ENCODE measurements at regions not wholly inside any gene's neighbourhood (a gene's known extent, or its start where the extent isn't known, plus 50 kb on each side); places are given as distances from the start of the nearest gene placed in this dataset.

DNA sequence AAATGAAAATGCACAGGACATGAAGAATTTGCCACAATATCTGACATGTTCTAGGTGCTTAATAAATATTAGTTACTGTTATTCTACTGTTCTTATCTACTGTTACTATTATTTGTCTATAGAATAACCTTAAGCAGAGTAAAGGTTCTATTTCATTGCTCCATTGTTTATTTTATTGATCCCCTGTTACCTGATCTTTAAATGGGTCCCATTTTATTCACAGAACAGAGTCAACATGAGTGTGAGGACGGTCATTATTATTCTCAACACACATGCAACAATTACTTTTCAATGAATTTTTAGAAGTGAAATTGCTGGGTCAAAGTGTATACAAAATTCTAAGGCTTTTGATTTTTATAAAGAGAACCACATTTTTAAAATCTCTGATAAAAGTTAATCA lies 186.9 kb downstream of the AHR start:
- TF ChIP-seq, protein P1, sequence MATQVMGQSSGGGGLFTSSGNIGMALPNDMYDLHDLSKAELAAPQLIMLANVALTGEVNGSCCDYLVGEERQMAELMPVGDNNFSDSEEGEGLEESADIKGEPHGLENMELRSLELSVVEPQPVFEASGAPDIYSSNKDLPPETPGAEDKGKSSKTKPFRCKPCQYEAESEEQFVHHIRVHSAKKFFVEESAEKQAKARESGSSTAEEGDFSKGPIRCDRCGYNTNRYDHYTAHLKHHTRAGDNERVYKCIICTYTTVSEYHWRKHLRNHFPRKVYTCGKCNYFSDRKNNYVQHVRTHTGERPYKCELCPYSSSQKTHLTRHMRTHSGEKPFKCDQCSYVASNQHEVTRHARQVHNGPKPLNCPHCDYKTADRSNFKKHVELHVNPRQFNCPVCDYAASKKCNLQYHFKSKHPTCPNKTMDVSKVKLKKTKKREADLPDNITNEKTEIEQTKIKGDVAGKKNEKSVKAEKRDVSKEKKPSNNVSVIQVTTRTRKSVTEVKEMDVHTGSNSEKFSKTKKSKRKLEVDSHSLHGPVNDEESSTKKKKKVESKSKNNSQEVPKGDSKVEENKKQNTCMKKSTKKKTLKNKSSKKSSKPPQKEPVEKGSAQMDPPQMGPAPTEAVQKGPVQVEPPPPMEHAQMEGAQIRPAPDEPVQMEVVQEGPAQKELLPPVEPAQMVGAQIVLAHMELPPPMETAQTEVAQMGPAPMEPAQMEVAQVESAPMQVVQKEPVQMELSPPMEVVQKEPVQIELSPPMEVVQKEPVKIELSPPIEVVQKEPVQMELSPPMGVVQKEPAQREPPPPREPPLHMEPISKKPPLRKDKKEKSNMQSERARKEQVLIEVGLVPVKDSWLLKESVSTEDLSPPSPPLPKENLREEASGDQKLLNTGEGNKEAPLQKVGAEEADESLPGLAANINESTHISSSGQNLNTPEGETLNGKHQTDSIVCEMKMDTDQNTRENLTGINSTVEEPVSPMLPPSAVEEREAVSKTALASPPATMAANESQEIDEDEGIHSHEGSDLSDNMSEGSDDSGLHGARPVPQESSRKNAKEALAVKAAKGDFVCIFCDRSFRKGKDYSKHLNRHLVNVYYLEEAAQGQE (IDR thresholded peaks at IDR 0.05; ENCODE audit: borderline replicate concordance) = no peak
- TF ChIP-seq, protein P2, sequence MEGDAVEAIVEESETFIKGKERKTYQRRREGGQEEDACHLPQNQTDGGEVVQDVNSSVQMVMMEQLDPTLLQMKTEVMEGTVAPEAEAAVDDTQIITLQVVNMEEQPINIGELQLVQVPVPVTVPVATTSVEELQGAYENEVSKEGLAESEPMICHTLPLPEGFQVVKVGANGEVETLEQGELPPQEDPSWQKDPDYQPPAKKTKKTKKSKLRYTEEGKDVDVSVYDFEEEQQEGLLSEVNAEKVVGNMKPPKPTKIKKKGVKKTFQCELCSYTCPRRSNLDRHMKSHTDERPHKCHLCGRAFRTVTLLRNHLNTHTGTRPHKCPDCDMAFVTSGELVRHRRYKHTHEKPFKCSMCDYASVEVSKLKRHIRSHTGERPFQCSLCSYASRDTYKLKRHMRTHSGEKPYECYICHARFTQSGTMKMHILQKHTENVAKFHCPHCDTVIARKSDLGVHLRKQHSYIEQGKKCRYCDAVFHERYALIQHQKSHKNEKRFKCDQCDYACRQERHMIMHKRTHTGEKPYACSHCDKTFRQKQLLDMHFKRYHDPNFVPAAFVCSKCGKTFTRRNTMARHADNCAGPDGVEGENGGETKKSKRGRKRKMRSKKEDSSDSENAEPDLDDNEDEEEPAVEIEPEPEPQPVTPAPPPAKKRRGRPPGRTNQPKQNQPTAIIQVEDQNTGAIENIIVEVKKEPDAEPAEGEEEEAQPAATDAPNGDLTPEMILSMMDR (IDR thresholded peaks at IDR 0.05; ENCODE audit: poor library complexity, severe bottlenecking) = no peak
- TF ChIP-seq RAD21 (conservative IDR thresholded peaks at IDR 0.05) = no peak
- TF ChIP-seq TAF1 (IDR thresholded peaks at IDR 0.05; ENCODE audit: low read depth) = no peak
- no peak for TF ChIP-seq EP300 (conservative IDR thresholded peaks at IDR 0.05; ENCODE audit: poor library complexity, severe bottlenecking)
- TF ChIP-seq SMC3 (conservative IDR thresholded peaks at IDR 0.05; ENCODE audit: poor library complexity) = no peak
- TF ChIP-seq EZH2 (IDR thresholded peaks at IDR 0.05; ENCODE audit: borderline replicate concordance, insufficient read depth, low read length, poor library complexity, severe bottlenecking) = no peak
- no peak for TF ChIP-seq POLR2AphosphoS5 (IDR thresholded peaks at IDR 0.05)
- TF ChIP-seq MXI1 (conservative IDR thresholded peaks at IDR 0.05; ENCODE audit: poor library complexity, severe bottlenecking) = no peak
- Histone ChIP-seq H3K9ac (ENCODE audit: low read length) (no peak overlapping the region), H3K4me3 (ENCODE audit: low read length) (no peak overlapping the region), H3K9me2 (ENCODE audit: insufficient read depth, low read length) (no peaks in the 10 kb centered on the region), H3K27me3 (ENCODE audit: insufficient read depth, low read depth, low read length) (no peaks in the 10 kb centered on the region), H3K9me3 (ENCODE audit: low read length) (no peaks in the 10 kb centered on the region), H3K4me2 (ENCODE audit: low read length) (no peak overlapping the region), H4K20me1 (ENCODE audit: insufficient read depth) (no peaks in the 10 kb centered on the region), H3F3A (ENCODE audit: insufficient read depth, low read length, poor library complexity, severe bottlenecking) (no peaks in the 10 kb centered on the region), H2AFZ (ENCODE audit: low read depth, low read length) (no peak overlapping the region), H3K79me2 (replicated peaks; ENCODE audit: insufficient read depth, low read length) (no peaks in the 10 kb centered on the region), H3K36me3 (ENCODE audit: insufficient read depth, low read length) (no peaks in the 10 kb centered on the region), H3K27ac (ENCODE audit: low read length) (no peak overlapping the region)

DNA sequence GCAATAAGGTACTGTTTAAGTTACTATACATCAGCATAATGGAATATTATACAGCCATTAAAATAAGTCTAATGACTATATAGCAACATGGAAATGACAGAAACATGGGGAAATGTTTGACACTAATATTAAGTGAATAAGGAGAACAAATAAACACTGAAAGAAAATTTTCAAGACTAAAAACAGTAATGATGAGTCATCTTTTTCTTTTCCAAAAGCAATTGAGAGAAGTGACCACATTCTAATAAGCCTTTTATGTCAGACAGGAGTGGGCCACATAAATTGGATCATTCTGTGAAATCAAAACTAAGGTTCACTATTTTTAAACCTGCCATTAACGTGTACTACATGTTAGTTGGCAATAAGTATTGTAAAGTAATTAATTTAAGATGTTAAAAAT lies 187.5 kb downstream of the AHR start:
- Histone ChIP-seq H3K4me2 (ENCODE audit: low read length) (no peak overlapping the region), H3K9ac (ENCODE audit: low read length) (no peak overlapping the region), H3K9me2 (ENCODE audit: insufficient read depth, low read length) (no peaks in the 10 kb centered on the region), H3K27me3 (ENCODE audit: insufficient read depth, low read depth, low read length) (no peaks in the 10 kb centered on the region), H3K79me2 (replicated peaks; ENCODE audit: insufficient read depth, low read length) (no peaks in the 10 kb centered on the region), H3K36me3 (ENCODE audit: insufficient read depth, low read length) (no peaks in the 10 kb centered on the region), H3K27ac (ENCODE audit: low read length) (no peak overlapping the region), H3F3A (ENCODE audit: insufficient read depth, low read length, poor library complexity, severe bottlenecking) (no peaks in the 10 kb centered on the region), H4K20me1 (ENCODE audit: insufficient read depth) (no peaks in the 10 kb centered on the region), H3K4me3 (ENCODE audit: low read length) (no peak overlapping the region), H3K9me3 (ENCODE audit: low read length) (no peaks in the 10 kb centered on the region), H2AFZ (ENCODE audit: low read depth, low read length) (no peak overlapping the region)
- TF ChIP-seq MXI1 (conservative IDR thresholded peaks at IDR 0.05; ENCODE audit: poor library complexity, severe bottlenecking) (no peak), SMC3 (conservative IDR thresholded peaks at IDR 0.05; ENCODE audit: poor library complexity) (no peak), EP300 (conservative IDR thresholded peaks at IDR 0.05; ENCODE audit: poor library complexity, severe bottlenecking) (no peak), TAF1 (IDR thresholded peaks at IDR 0.05; ENCODE audit: low read depth) (no peak), RAD21 (conservative IDR thresholded peaks at IDR 0.05) (no peak)
- TF ChIP-seq, protein P1 (IDR thresholded peaks at IDR 0.05; ENCODE audit: borderline replicate concordance) = no peak
- TF ChIP-seq, protein P2 (IDR thresholded peaks at IDR 0.05; ENCODE audit: poor library complexity, severe bottlenecking) = no peak
